Sigmoid colon (tissue), 6 donors: ENCODE measurements at regions not wholly inside any gene's neighbourhood (a gene's known extent, or its start where the extent isn't known, plus 50 kb on each side); places are given as distances from the start of the nearest gene placed in this dataset.

Experiments used
- DNase-seq: peaks from one replicate; pipeline ENCODE4 v3.0.0-alpha.2; 2019
- H3K27ac ChIP-seq, 4 donors: fragments of 200-600 bp; sonication (generic); one replicate each; pipeline ENCODE4 v1.5.1; 2016 to 2019; ENCODE audit warnings: mild to moderate bottlenecking in 1 of 4
- H3K27me3 ChIP-seq, 3 donors: fragments of 200-600 bp; sonication (generic); one replicate each; pipeline ENCODE4 v1.5.1; 2019; ENCODE audit warnings: mild to moderate bottlenecking in 1 of 3
- H3K36me3 ChIP-seq, 4 donors: fragments of 200-600 bp; sonication (generic); one replicate each; pipeline ENCODE4 v1.5.1; 2016 to 2019
- H3K4me1 ChIP-seq, 4 donors: fragments of 200-600 bp; sonication (generic); one replicate each; pipeline ENCODE4 v1.5.1; 2017 to 2019
- H3K4me3 ChIP-seq, 4 donors: fragments of 200-600 bp; sonication (generic); one replicate each; pipeline ENCODE4 v1.5.1; 2017 to 2019; ENCODE audit warnings: mild to moderate bottlenecking in 2 of 4, moderate library complexity in 1 of 4
- H3K9me3 ChIP-seq, 4 donors: fragments of 200-600 bp in 3 of 4; sonication (generic) in 3 of 4; one replicate each; pipeline versions ENCODE4 v1.5.1 to v1.6.1; 2013 to 2019
- EP300 ChIP-seq, 4 donors: sonication (generic); formaldehyde crosslinking; IDR thresholded peaks; one replicate each; pipeline ENCODE4 v1.6.1; 2017; ENCODE audit warnings: antibody characterized with exemption in 4 of 4
- POLR2A ChIP-seq, 2 donors: fragments of 450-650 bp; IDR thresholded peaks; one replicate each; pipeline ENCODE4 v1.6.1; 2016; ENCODE audit warnings: antibody characterized with exemption in 2 of 2, mild to moderate bottlenecking in 2 of 2, moderate library complexity in 2 of 2
- POLR2AphosphoS5 ChIP-seq, 4 donors: sonication (generic); formaldehyde crosslinking; IDR thresholded peaks; one replicate each; pipeline ENCODE4 v1.6.1; 2017; ENCODE audit warnings: antibody characterized with exemption in 4 of 4
- WGBS, 2 donors: extraction: QIAGEN DNeasy Blood & Tissue Kit; methylation state at CpG; one replicate each; pipeline ENCODE4 v1.1.7; 2013; 5-methylcytosine and 5-hydroxymethylcytosine counted together
- intact Hi-C: fragments of 100-400 bp; cut with DNase I; formaldehyde crosslinking; loops from one replicate; pipeline ENCODE4 v1.15.1; 2023
- TF ChIP-seq, protein P1 (sequence below), 4 experiments: fragments of 450-650 bp in 3 of 4; fragments of 200-600 bp in 1 of 4; IDR thresholded peaks; one replicate each; pipeline ENCODE4 v1.5.1; 2016 to 2019; ENCODE audit warnings: antibody characterized with exemption in 4 of 4, mild to moderate bottlenecking in 3 of 4, moderate library complexity in 2 of 4
- donor health status: healthy with polysubstance abuse.
- donor health status: healthy.

DNA sequence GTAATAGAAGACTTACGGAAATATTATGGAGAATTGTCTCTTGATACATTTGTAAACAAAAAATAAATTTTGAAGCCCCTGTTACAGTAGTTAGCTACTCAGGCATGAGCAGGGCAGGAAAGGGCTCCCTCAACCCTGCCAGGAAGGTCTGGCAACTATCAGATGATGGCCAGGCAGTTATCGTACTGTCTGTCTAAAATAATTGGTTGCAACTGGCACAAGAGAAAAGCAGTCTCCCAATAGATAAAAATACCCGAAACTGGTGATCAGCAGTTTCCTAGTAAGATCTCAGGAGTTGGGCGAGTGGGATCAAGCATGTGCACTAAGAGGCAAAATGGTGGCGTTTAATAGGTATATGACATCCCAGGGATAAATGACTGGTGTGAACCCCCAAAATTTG lies 1336.3 kb downstream of the C4orf33 start:
- no peaks in the 10 kb centered on the region for H3K4me1 ChIP-seq
- no peaks in the 10 kb centered on the region for H3K36me3 ChIP-seq
- no peak overlapping the region for H3K4me3 ChIP-seq
- H3K27ac ChIP-seq, result no peak overlapping the region
- no peak for DNase-seq
- no peaks in the 10 kb centered on the region for H3K27me3 ChIP-seq
- H3K9me3 ChIP-seq, result no peaks in the 10 kb centered on the region
- TF ChIP-seq EP300 (IDR thresholded peaks at IDR 0.05) (no peak), POLR2AphosphoS5 (IDR thresholded peaks at IDR 0.05) (no peak), POLR2A (IDR thresholded peaks at IDR 0.05) (no peak)
- TF ChIP-seq, protein P1, sequence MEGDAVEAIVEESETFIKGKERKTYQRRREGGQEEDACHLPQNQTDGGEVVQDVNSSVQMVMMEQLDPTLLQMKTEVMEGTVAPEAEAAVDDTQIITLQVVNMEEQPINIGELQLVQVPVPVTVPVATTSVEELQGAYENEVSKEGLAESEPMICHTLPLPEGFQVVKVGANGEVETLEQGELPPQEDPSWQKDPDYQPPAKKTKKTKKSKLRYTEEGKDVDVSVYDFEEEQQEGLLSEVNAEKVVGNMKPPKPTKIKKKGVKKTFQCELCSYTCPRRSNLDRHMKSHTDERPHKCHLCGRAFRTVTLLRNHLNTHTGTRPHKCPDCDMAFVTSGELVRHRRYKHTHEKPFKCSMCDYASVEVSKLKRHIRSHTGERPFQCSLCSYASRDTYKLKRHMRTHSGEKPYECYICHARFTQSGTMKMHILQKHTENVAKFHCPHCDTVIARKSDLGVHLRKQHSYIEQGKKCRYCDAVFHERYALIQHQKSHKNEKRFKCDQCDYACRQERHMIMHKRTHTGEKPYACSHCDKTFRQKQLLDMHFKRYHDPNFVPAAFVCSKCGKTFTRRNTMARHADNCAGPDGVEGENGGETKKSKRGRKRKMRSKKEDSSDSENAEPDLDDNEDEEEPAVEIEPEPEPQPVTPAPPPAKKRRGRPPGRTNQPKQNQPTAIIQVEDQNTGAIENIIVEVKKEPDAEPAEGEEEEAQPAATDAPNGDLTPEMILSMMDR (IDR thresholded peaks at IDR 0.05), result no peak
- WGBS, 2 donors, result 90% methylated on average over 5 of the region's 5 CpGs
- intact Hi-C loops, result no loop called here

GRCh38 chr4:130449741-130450140 lies 1353.8 kb downstream of the C4orf33 start:
- Histone ChIP-seq H3K27me3 (no peaks in the 10 kb centered on the region), H3K9me3 (no peaks in the 10 kb centered on the region), H3K36me3 (no peaks in the 10 kb centered on the region), H3K27ac (no peak overlapping the region), H3K4me3 (no peak overlapping the region), H3K4me1 (no peaks in the 10 kb centered on the region)
- TF ChIP-seq POLR2AphosphoS5 (IDR thresholded peaks at IDR 0.05) (no peak), POLR2A (IDR thresholded peaks at IDR 0.05) (no peak), EP300 (IDR thresholded peaks at IDR 0.05) (no peak)
- TF ChIP-seq, protein P1 (IDR thresholded peaks at IDR 0.05), result no peak
- intact Hi-C loops, result no loop called here
- DNase-seq, result no peak

- TF ChIP-seq, protein P1 (IDR thresholded peaks at IDR 0.05), result no peak
- no peak for TF ChIP-seq POLR2AphosphoS5 (IDR thresholded peaks at IDR 0.05)
- no peak for TF ChIP-seq EP300 (IDR thresholded peaks at IDR 0.05)
- TF ChIP-seq POLR2A (IDR thresholded peaks at IDR 0.05), result no peak
- no peak for DNase-seq
- no peaks in the 10 kb centered on the region for H3K36me3 ChIP-seq
- no peaks in the 10 kb centered on the region for H3K9me3 ChIP-seq
- H3K4me3 ChIP-seq, result no peak overlapping the region
- intact Hi-C loops, result no loop called here
- H3K27ac ChIP-seq, result no peak overlapping the region
- 71 to 79% methylated on average over 2 of the region's 2 CpGs for WGBS, 2 donors
- no peaks in the 10 kb centered on the region for H3K4me1 ChIP-seq
- no peaks in the 10 kb centered on the region for H3K27me3 ChIP-seq
These were observed 1372.4 kb downstream of the C4orf33 start for GRCh38 chr4:130468340-130468739.

DNA sequence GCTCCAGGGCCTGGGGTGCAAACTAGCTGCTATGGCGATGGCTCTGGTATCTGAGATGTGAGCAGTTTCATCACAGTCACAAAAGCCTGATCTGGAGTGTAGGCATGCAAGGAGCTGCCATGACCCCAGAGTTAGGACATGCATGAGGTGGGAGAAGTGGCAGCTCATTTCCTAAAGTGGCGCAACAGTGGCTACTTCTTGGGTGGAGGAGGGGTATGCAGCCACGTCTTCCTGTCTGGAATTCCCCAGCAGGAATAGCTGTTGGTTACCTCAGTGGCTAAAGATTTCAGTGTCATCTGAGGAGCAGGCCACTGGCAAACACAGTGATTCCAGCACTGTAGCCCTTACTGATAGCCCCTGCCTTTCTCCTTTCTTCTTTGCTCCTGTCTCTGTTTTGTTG lies 1382.5 kb downstream of the C4orf33 start:
- Histone ChIP-seq H3K4me3 (no peak overlapping the region), H3K9me3 (no peaks in the 10 kb centered on the region), H3K36me3 (no peaks in the 10 kb centered on the region), H3K27me3 (no peaks in the 10 kb centered on the region), H3K27ac (no peak overlapping the region), H3K4me1 (no peaks in the 10 kb centered on the region)
- 64 to 78% methylated on average over 3 of the region's 3 CpGs for WGBS, 2 donors
- intact Hi-C loops, result no loop called here
- DNase-seq, result no peak
- no peak for TF ChIP-seq EP300 (IDR thresholded peaks at IDR 0.05)
- no peak for TF ChIP-seq POLR2AphosphoS5 (IDR thresholded peaks at IDR 0.05)
- no peak for TF ChIP-seq POLR2A (IDR thresholded peaks at IDR 0.05)
- TF ChIP-seq, protein P1 (IDR thresholded peaks at IDR 0.05), result no peak

GRCh38 chr4:130479020-130479419 lies 1383.1 kb downstream of the C4orf33 start:
- no peak overlapping the region for H3K4me3 ChIP-seq
- H3K36me3 ChIP-seq, result no peaks in the 10 kb centered on the region
- H3K4me1 ChIP-seq, result no peaks in the 10 kb centered on the region
- H3K27ac ChIP-seq, result no peak overlapping the region
- H3K9me3 ChIP-seq, result no peaks in the 10 kb centered on the region
- 91 to 92% methylated on average over 1 of the region's 1 CpG for WGBS, 2 donors
- TF ChIP-seq EP300 (IDR thresholded peaks at IDR 0.05) (no peak), POLR2A (IDR thresholded peaks at IDR 0.05) (no peak), POLR2AphosphoS5 (IDR thresholded peaks at IDR 0.05) (no peak)
- TF ChIP-seq, protein P1 (IDR thresholded peaks at IDR 0.05), result no peak
- intact Hi-C loops, result no loop called here
- no peak for DNase-seq
- H3K27me3 ChIP-seq, result no peaks in the 10 kb centered on the region
